K562 (cell line): ENCODE measurements at regions not wholly inside any gene's neighbourhood (a gene's known extent, or its start where the extent isn't known, plus 50 kb on each side); places are given as distances from the start of the nearest gene placed in this dataset.

Source experiments
- ARHGAP35 ChIP-seq: fragments of 450-650 bp; IDR thresholded peaks from 2 replicates; pipeline ENCODE4 v1.6.1; 2018; ENCODE audit not compliant: partially characterized antibody
- DPF2 ChIP-seq: fragments of 450-650 bp; IDR thresholded peaks from 2 replicates; pipeline ENCODE4 v1.6.1; 2016
- FOS ChIP-seq: IDR thresholded peaks from 3 replicates; pipeline ENCODE4 v1.6.1; 2011; ENCODE audit not compliant: insufficient read length; ENCODE audit errors: extremely low read depth
- GTF2A2 ChIP-seq: IDR thresholded peaks from 2 replicates; pipeline ENCODE4 v1.6.1; 2016; ENCODE audit warnings: mild to moderate bottlenecking, missing genetic modification characterization, missing compliant biosample characterization
- GTF2F1 ChIP-seq: IDR thresholded peaks from 2 replicates; pipeline ENCODE4 v1.6.1; 2011; ENCODE audit warnings: low read depth, low read length, improper control_type of control experiment
- NR3C1 ChIP-seq: sonication (generic); formaldehyde crosslinking; IDR thresholded peaks from 2 replicates; pipeline ENCODE4 v1.8.1; 2022; ENCODE audit warnings: missing genetic modification reagents
- SIX5 ChIP-seq, 2 experiments: IDR thresholded peaks; 2 replicates each; pipeline ENCODE4 v1.6.1; 2011; ENCODE audit warnings: low read length in 2 of 2, borderline replicate concordance in 1 of 2, low read depth in 1 of 2, mild to moderate bottlenecking in 1 of 2, moderate library complexity in 1 of 2; ENCODE audit not compliant: insufficient read depth in 1 of 2
- SPI1 ChIP-seq: IDR thresholded peaks from 2 replicates; pipeline ENCODE4 v1.6.1; 2011; ENCODE audit warnings: low read depth, low read length, control low read depth, borderline replicate concordance
- ZNF639 ChIP-seq, 2 experiments: fragments of 200-800 bp in 1 of 2; sonication (Bioruptor generic) in 1 of 2; sonication (generic) in 1 of 2; formaldehyde crosslinking in 1 of 2; IDR thresholded peaks in 1 of 2; conservative IDR thresholded peaks in 1 of 2; 2 replicates each; pipeline versions ENCODE4 v1.5.0 to v1.6.1; 2016 to 2020; ENCODE audit warnings: missing compliant biosample characterization in 1 of 2, missing genetic modification characterization in 1 of 2, missing genetic modification reagents in 1 of 2
- TF ChIP-seq, protein P1 (sequence below): fragments of 250-450 bp; sonication (Bioruptor Pico); IDR thresholded peaks from 2 replicates; pipeline ENCODE4 v1.5.0; 2021; ENCODE audit warnings: mild to moderate bottlenecking, moderate library complexity

- TF ChIP-seq, protein P1, sequence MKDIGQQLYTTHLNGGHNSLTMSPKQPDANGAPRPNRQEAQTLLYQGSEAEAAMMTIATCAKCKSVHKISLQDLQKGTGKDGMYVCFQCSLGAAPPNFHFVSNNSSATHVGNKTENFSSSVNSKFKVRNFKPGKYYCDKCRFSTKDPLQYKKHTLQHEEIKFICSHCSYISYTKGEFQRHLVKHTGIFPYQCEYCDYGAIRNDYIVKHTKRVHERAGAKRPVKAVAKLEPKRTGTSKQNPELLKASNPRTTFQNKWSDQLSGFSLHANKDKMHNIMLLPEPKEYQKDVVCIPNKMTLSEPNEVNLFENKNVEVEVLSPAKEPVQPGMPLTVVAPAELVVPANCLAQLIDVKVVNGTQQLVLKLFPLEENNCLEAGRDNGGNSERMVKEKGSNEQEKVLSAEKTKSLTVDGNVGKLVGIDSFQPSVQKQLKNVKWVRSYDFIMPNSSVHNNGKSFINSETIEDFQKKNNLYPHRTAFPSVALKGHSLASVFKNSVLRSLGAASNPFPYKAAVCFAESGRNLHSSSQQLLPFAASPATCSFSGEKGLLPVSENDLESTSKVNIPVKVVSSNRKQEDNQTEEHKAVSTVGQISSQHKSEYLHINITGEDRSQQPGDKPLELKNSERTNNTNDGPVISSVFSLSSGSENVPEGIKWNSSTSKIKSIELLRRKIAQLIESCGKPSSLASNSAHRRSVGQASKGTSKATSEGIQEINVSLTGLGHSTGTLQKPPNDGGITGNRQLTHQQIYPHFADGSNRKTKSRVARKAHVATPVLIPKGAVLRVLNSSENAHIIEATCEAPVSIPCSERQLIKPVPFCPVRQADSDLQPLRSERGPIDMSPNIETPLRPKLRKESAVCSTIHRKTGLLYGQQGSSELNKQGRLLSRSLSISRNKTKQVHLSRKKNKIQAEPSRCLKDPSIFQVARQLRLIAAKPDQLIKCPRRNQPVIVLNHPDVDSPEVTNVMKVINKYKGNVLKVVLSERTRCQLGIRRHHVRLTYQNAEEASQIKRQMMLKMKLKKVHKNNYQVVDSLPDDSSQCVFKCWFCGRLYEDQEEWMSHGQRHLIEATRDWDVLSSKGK (CRISPR knock-in tag), result no peak
- TF ChIP-seq FOS, result no peak
- TF ChIP-seq SPI1, result no peak
- TF ChIP-seq GTF2F1, result no peak
- no peak for TF ChIP-seq GTF2A2
- no peak for TF ChIP-seq NR3C1 (CRISPR knock-in tag)
- TF ChIP-seq DPF2, result no peak
- no peak for TF ChIP-seq ARHGAP35
- no peak for TF ChIP-seq SIX5 (IDR thresholded peaks at IDR 0.05; ENCODE audit: borderline replicate concordance in 1 of 2, insufficient read depth in 1 of 2, low read depth in 1 of 2, low read length in 2 of 2)
- TF ChIP-seq ZNF639 (CRISPR knock-in tag; conservative IDR thresholded peaks at IDR 0.05 in 1 of 2, IDR thresholded peaks at IDR 0.05 in 1 of 2), result no peak
These were observed 133.6 kb upstream of the CPEB2 start for GRCh38 chr4:14868426-14869395.
